HepG2 (cell line): ENCODE measurements at regions not wholly inside any gene's neighbourhood (a gene's known extent, or its start where the extent isn't known, plus 50 kb on each side); places are given as distances from the start of the nearest gene placed in this dataset.

ENCODE experiments used
- ATAC-seq: fragments of 200-7000 bp; cut with Tn5 transposase; 3 replicates; pipeline ENCODE4 v1.9.1; 2020; ENCODE audit warnings: mild to moderate bottlenecking, moderate library complexity
- BruUV-seq: library from RNA; stranded (reverse); fragments of 400-500 nt; replicated peaks from 2 replicates; lab custom pipeline; 2021; lab: Mats Ljungman, UMichigan
- CTCF ChIA-PET: fragments of 300-600 bp; formaldehyde crosslinking; extraction: SDS; loops from one replicate; lab custom pipeline; 2021; ENCODE audit warnings: low total read pairs, inconsistent platforms, low intra/inter-chr PET ratio; lab: Yijun Ruan, JAX
- POLR2A ChIA-PET: fragments of 350-600 bp; sonication (Branson Sonifier 250); formaldehyde crosslinking; loops from one replicate; lab custom pipeline; 2020; ENCODE audit warnings: antibody characterized with exemption, inconsistent platforms; lab: Yijun Ruan, JAX
- DNase-seq: peaks from one replicate; pipeline ENCODE4 v3.0.0-alpha.2; 2015; ENCODE audit warnings: low spot score
- FAIRE-seq: peaks from 3 replicates; lab custom pipeline; 2011; peaks lifted over from hg19 to GRCh38; lab: Jason Lieb, UNC
- H2AFZ ChIP-seq: one replicate; pipeline ENCODE4 v1.6.1; 2011; ENCODE audit warnings: low read length, inconsistent platforms
- H3K27ac ChIP-seq: fragments of 300-600 bp; 3 replicates; pipeline ENCODE4 v1.8.0; 2011; ENCODE audit warnings: mixed run types, mild to moderate bottlenecking, mixed read lengths, low read length, inconsistent platforms; ENCODE audit not compliant: insufficient read depth; ENCODE audit errors: extremely low read length
- H3K27me3 ChIP-seq, 2 experiments: fragments of 200-600 bp in 1 of 2; 2 replicates in 1 of 2; 3 replicates in 1 of 2; pipeline versions ENCODE4 v1.6.0 to v1.8.0; 2011; ENCODE audit warnings: low read length in 2 of 2, mild to moderate bottlenecking in 2 of 2, moderate library complexity in 2 of 2, inconsistent platforms in 1 of 2; ENCODE audit not compliant: insufficient read depth in 2 of 2, control insufficient read depth in 1 of 2
- H3K36me3 ChIP-seq, 2 experiments: fragments of 200-600 bp in 1 of 2; replicated peaks in 1 of 2; 2 replicates in 1 of 2; 3 replicates in 1 of 2; pipeline versions ENCODE4 v1.5.1 to v1.8.0; 2011; ENCODE audit warnings: low read length in 2 of 2, inconsistent platforms in 1 of 2; ENCODE audit not compliant: insufficient read depth in 2 of 2, control insufficient read depth in 1 of 2
- H3K4me1 ChIP-seq: 2 replicates; pipeline ENCODE4 v1.5.1; 2012; ENCODE audit warnings: low read length, inconsistent platforms; ENCODE audit not compliant: insufficient read depth
- H3K4me2 ChIP-seq: 2 replicates; pipeline ENCODE4 v1.6.0; 2011; ENCODE audit warnings: low read depth, low read length, inconsistent platforms
- H3K4me3 ChIP-seq, 3 experiments: fragments of 200-600 bp in 1 of 3; sonication (generic), shearing (Covaris generic) in 1 of 3; replicated peaks in 1 of 3; 2 replicates each; pipeline ENCODE4 v1.5.1; 2011 to 2016; ENCODE audit warnings: low read length in 3 of 3, inconsistent platforms in 2 of 3, low read depth in 2 of 3, mild to moderate bottlenecking in 2 of 3, control low read depth in 1 of 3, mixed read lengths in 1 of 3; ENCODE audit not compliant: insufficient read depth in 1 of 3
- H3K79me2 ChIP-seq: one replicate; pipeline ENCODE4 v1.6.1; 2011; ENCODE audit warnings: low read length, inconsistent platforms; ENCODE audit not compliant: insufficient read depth
- H3K9ac ChIP-seq: 2 replicates; pipeline ENCODE4 v1.6.0; 2011; ENCODE audit warnings: mild to moderate bottlenecking, low read depth, low read length, inconsistent platforms; ENCODE audit not compliant: insufficient read depth
- H3K9me3 ChIP-seq: 2 replicates; pipeline ENCODE4 v1.5.1; 2012; ENCODE audit warnings: mild to moderate bottlenecking, low read length
- H4K20me1 ChIP-seq: 2 replicates; pipeline ENCODE4 v1.6.0; 2011; ENCODE audit warnings: inconsistent platforms, mild to moderate bottlenecking, low read length, moderate library complexity; ENCODE audit not compliant: insufficient read depth
- HBP1 ChIP-seq: IDR thresholded peaks from 2 replicates; pipeline ENCODE4 v1.6.1; 2016; ENCODE audit warnings: low read depth, control low read depth
- KDM6A ChIP-seq: IDR thresholded peaks from 2 replicates; pipeline ENCODE4 v1.6.1; 2016; ENCODE audit warnings: low read depth
- SOX6 ChIP-seq, 2 experiments: fragments of 450-650 bp in 1 of 2; sonication (generic) in 1 of 2; formaldehyde crosslinking in 1 of 2; IDR thresholded peaks; 2 replicates each; pipeline versions ENCODE4 v1.4.0 to v1.6.1; 2017 to 2020; ENCODE audit warnings: antibody characterized with exemption in 1 of 2, mild to moderate bottlenecking in 1 of 2, missing genetic modification reagents in 1 of 2
- ZBTB42 ChIP-seq: sonication (generic); formaldehyde crosslinking; IDR thresholded peaks from 2 replicates; pipeline ENCODE4 v1.5.0; 2020; ENCODE audit warnings: mild to moderate bottlenecking, missing genetic modification reagents
- ZGPAT ChIP-seq: IDR thresholded peaks from 2 replicates; pipeline ENCODE4 v1.6.1; 2016; ENCODE audit warnings: mild to moderate bottlenecking
- ZNF253 ChIP-seq: sonication (generic); formaldehyde crosslinking; IDR thresholded peaks from 2 replicates; pipeline ENCODE4 v1.8.0; 2022; ENCODE audit warnings: mild to moderate bottlenecking, missing genetic modification reagents, borderline replicate concordance
- ZNF280D ChIP-seq: sonication (generic); formaldehyde crosslinking; IDR thresholded peaks from 2 replicates; pipeline ENCODE4 v1.5.1; 2020; ENCODE audit warnings: mild to moderate bottlenecking, missing genetic modification reagents
- ZNF550 ChIP-seq: sonication (generic); formaldehyde crosslinking; IDR thresholded peaks from 2 replicates; pipeline ENCODE4 v1.4.0; 2020; ENCODE audit warnings: mild to moderate bottlenecking, missing genetic modification reagents, borderline replicate concordance
- ZNF660 ChIP-seq: sonication (generic); formaldehyde crosslinking; IDR thresholded peaks from 2 replicates; pipeline ENCODE4 v1.5.1; 2020; ENCODE audit warnings: mild to moderate bottlenecking, low read depth, missing genetic modification reagents, borderline replicate concordance
- WGBS: methylation state at CpG from one replicate; pipeline ENCODE4 v1.1.6; 2017; ENCODE audit warnings: low lambda C conversion rate; 5-methylcytosine and 5-hydroxymethylcytosine counted together
- in situ Hi-C: cut with HindIII; loops from 2 replicates; pipeline ENCODE4 v1.10.0; 2017; ENCODE audit warnings: low pct_unique_long_range_greater_than_20kb; ENCODE audit not compliant: extremely low pct_ligation_motif_present
- intact Hi-C: fragments of 100-400 bp; cut with micrococcal nuclease; formaldehyde crosslinking; loops from one replicate; pipeline ENCODE4 v1.10.0; 2022; ENCODE audit not compliant: unreplicated experiment

- H3K27ac ChIP-seq: no peak overlapping the region
These were observed 69.4 kb downstream of the ARL4A start for GRCh38 chr7:12756821-12757220.

More at GRCh38 chr7:12756821-12757220, 69.4 kb downstream of the ARL4A start:
- peaks cover 2% of the 10 kb centered on the region for H3K4me1 ChIP-seq
- H4K20me1 ChIP-seq: no peaks in the 10 kb centered on the region
- intact Hi-C loops: no loop called here
- H3K4me2 ChIP-seq: no peak overlapping the region
- no peak for DNase-seq
- H3K27me3 ChIP-seq: no peaks in the 10 kb centered on the region
- ChIA-PET CTCF (no interaction called here), POLR2A (no interaction called here)
- no peak overlapping the region for H3K9ac ChIP-seq
- no peak for FAIRE-seq
- 63% methylated on average over 4 of the region's 4 CpGs for WGBS
- BruUV-seq: no TSS peak
- H2AFZ ChIP-seq: no peak overlapping the region
- H3K36me3 ChIP-seq: no peaks in the 10 kb centered on the region
- H3K79me2 ChIP-seq: no peaks in the 10 kb centered on the region
- H3K9me3 ChIP-seq: no peaks in the 10 kb centered on the region
- no peak for ATAC-seq
- no peak overlapping the region for H3K4me3 ChIP-seq
- in situ Hi-C loops: no loop called here
- TF ChIP-seq ZNF253 (CRISPR knock-in tag) (no peak), ZBTB42 (CRISPR knock-in tag) (no peak), ZNF660 (CRISPR knock-in tag) (no peak), SOX6 (IDR thresholded peaks at IDR 0.05) (no peak), SOX6 (CRISPR knock-in tag; IDR thresholded peaks at IDR 0.05) (no peak), HBP1 (CRISPR knock-in tag) (no peak), ZNF550 (CRISPR knock-in tag) (no peak), ZGPAT (CRISPR knock-in tag) (no peak), ZNF280D (CRISPR knock-in tag) (no peak), KDM6A (CRISPR knock-in tag) (no peak)
